K562 (cell line): ENCODE measurements at regions not wholly inside any gene's neighbourhood (a gene's known extent, or its start where the extent isn't known, plus 50 kb on each side); places are given as distances from the start of the nearest gene placed in this dataset.

Experiments used
- ARNT ChIP-seq, 2 experiments: fragments of 450-650 bp; IDR thresholded peaks; 2 replicates each; pipeline ENCODE4 v1.6.1; 2016; ENCODE audit warnings: mild to moderate bottlenecking in 1 of 2
- ETV6 ChIP-seq, 3 experiments: fragments of 150-350 bp in 1 of 3; sonication (generic) in 1 of 3; formaldehyde crosslinking in 1 of 3; IDR thresholded peaks; 2 replicates each; pipeline versions ENCODE4 v1.6.1 to v1.8.0; 2014 to 2022; ENCODE audit warnings: borderline replicate concordance in 2 of 3, low read depth in 2 of 3, antibody characterized with exemption in 1 of 3, low read length in 1 of 3, mild to moderate bottlenecking in 1 of 3, missing genetic modification reagents in 1 of 3
- HES1 ChIP-seq: fragments of 450-650 bp; IDR thresholded peaks from 2 replicates; pipeline ENCODE4 v1.6.1; 2016; ENCODE audit warnings: low read depth, mild to moderate bottlenecking, moderate library complexity
- NEUROD1 ChIP-seq: fragments of 150-350 bp; IDR thresholded peaks from 2 replicates; pipeline ENCODE4 v1.6.1; 2014; ENCODE audit warnings: borderline replicate concordance, low read length, low read depth; ENCODE audit not compliant: partially characterized antibody
- ZFX ChIP-seq: sonication (generic); formaldehyde crosslinking; IDR thresholded peaks from 2 replicates; pipeline ENCODE4 v1.8.0; 2022; ENCODE audit warnings: mild to moderate bottlenecking, missing genetic modification reagents, moderate library complexity
- ZNF239 ChIP-seq: fragments of 250-450 bp; sonication (Bioruptor Pico); IDR thresholded peaks from 2 replicates; pipeline ENCODE4 v1.4.0; 2020; ENCODE audit warnings: mild to moderate bottlenecking
- TF ChIP-seq, protein P1 (sequence below): fragments of 250-450 bp; sonication (Bioruptor Pico); IDR thresholded peaks from 2 replicates; pipeline ENCODE4 v1.4.0; 2020; ENCODE audit warnings: mild to moderate bottlenecking, moderate library complexity

- TF ChIP-seq, protein P1, sequence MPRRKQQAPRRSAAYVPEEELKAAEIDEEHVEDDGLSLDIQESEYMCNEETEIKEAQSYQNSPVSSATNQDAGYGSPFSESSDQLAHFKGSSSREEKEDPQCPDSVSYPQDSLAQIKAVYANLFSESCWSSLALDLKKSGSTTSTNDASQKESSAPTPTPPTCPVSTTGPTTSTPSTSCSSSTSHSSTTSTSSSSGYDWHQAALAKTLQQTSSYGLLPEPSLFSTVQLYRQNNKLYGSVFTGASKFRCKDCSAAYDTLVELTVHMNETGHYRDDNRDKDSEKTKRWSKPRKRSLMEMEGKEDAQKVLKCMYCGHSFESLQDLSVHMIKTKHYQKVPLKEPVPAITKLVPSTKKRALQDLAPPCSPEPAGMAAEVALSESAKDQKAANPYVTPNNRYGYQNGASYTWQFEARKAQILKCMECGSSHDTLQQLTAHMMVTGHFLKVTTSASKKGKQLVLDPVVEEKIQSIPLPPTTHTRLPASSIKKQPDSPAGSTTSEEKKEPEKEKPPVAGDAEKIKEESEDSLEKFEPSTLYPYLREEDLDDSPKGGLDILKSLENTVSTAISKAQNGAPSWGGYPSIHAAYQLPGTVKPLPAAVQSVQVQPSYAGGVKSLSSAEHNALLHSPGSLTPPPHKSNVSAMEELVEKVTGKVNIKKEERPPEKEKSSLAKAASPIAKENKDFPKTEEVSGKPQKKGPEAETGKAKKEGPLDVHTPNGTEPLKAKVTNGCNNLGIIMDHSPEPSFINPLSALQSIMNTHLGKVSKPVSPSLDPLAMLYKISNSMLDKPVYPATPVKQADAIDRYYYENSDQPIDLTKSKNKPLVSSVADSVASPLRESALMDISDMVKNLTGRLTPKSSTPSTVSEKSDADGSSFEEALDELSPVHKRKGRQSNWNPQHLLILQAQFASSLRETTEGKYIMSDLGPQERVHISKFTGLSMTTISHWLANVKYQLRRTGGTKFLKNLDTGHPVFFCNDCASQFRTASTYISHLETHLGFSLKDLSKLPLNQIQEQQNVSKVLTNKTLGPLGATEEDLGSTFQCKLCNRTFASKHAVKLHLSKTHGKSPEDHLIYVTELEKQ (CRISPR knock-in tag), result peak; percentile 94
- TF ChIP-seq ZNF239 (CRISPR knock-in tag) (peak; percentile 86), NEUROD1 (no peak), HES1 (no peak), ARNT (IDR thresholded peaks at IDR 0.05) (no peak), ZFX (CRISPR knock-in tag) (no peak), ETV6 (IDR thresholded peaks at IDR 0.05; ENCODE audit: borderline replicate concordance in 1 of 2, low read depth in 2 of 2, low read length in 1 of 2) (no peak), ETV6 (CRISPR knock-in tag; IDR thresholded peaks at IDR 0.05; ENCODE audit: borderline replicate concordance) (no peak)
- TF ChIP-seq, all 486 proteins: peak for 105
Measured at GRCh38 chr4:99734583-99735322, 77.1 kb upstream of the C4orf54 start (continued).
